ENCODE measurements at regions not wholly inside any gene's neighbourhood (a gene's known extent, or its start where the extent isn't known, plus 50 kb on each side); places are given as distances from the start of the nearest gene placed in this dataset.

- TF ChIP-seq, protein P1, sequence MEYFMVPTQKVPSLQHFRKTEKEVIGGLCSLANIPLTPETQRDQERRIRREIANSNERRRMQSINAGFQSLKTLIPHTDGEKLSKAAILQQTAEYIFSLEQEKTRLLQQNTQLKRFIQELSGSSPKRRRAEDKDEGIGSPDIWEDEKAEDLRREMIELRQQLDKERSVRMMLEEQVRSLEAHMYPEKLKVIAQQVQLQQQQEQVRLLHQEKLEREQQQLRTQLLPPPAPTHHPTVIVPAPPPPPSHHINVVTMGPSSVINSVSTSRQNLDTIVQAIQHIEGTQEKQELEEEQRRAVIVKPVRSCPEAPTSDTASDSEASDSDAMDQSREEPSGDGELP (IDR thresholded peaks at IDR 0.05; ENCODE audit: borderline replicate concordance, low read depth): no peak
- TF ChIP-seq, protein P2, sequence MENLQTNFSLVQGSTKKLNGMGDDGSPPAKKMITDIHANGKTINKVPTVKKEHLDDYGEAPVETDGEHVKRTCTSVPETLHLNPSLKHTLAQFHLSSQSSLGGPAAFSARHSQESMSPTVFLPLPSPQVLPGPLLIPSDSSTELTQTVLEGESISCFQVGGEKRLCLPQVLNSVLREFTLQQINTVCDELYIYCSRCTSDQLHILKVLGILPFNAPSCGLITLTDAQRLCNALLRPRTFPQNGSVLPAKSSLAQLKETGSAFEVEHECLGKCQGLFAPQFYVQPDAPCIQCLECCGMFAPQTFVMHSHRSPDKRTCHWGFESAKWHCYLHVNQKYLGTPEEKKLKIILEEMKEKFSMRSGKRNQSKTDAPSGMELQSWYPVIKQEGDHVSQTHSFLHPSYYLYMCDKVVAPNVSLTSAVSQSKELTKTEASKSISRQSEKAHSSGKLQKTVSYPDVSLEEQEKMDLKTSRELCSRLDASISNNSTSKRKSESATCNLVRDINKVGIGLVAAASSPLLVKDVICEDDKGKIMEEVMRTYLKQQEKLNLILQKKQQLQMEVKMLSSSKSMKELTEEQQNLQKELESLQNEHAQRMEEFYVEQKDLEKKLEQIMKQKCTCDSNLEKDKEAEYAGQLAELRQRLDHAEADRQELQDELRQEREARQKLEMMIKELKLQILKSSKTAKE (CRISPR knock-in tag; IDR thresholded peaks at IDR 0.05; ENCODE audit: borderline replicate concordance): no peak
- no peak for TF ChIP-seq ZNF619 (CRISPR knock-in tag; IDR thresholded peaks at IDR 0.05)
- no peak for TF ChIP-seq ONECUT2 (CRISPR knock-in tag; IDR thresholded peaks at IDR 0.05)
- TF ChIP-seq MTA3 (CRISPR knock-in tag; IDR thresholded peaks at IDR 0.05): no peak
- no peak for TF ChIP-seq ZNF83 (CRISPR knock-in tag; IDR thresholded peaks at IDR 0.05; ENCODE audit: borderline replicate concordance)
- no peak for TF ChIP-seq HOMEZ (CRISPR knock-in tag; IDR thresholded peaks at IDR 0.05; ENCODE audit: low read depth)
- no peak for TF ChIP-seq SRSF4 (IDR thresholded peaks at IDR 0.05; ENCODE audit: low read depth, low read length, poor library complexity, severe bottlenecking)
- H3K27ac ChIP-seq (ENCODE audit: extremely low read length, insufficient read depth, low read length): no peak overlapping the region
- H2AFZ ChIP-seq (ENCODE audit: low read length): no peak overlapping the region
- H3K4me2 ChIP-seq (ENCODE audit: low read depth, low read length): no peak overlapping the region
- H3K4me1 ChIP-seq (ENCODE audit: insufficient read depth, low read length): no peaks in the 10 kb centered on the region
- no peak overlapping the region for H3K4me3 ChIP-seq (replicated peaks in 1 of 3; ENCODE audit: insufficient read depth in 1 of 3, low read depth in 2 of 3, low read length in 3 of 3)
- ChIA-PET CTCF (ENCODE audit: low intra/inter-chr PET ratio, low total read pairs) (no interaction called here), POLR2A (no interaction called here)
- H3K9ac ChIP-seq (ENCODE audit: insufficient read depth, low read depth, low read length): no peak overlapping the region
- H3K27me3 ChIP-seq (ENCODE audit: control insufficient read depth in 1 of 2, insufficient read depth in 2 of 2, low read length in 2 of 2): 0 out of 5 replicates have a peak, but pooled peaks cover 0 to 1% of the 10 kb centered on the region in 2 experiments
- FAIRE-seq (no peak), ATAC-seq (no peak), DNase-seq (ENCODE audit: low spot score) (no peak)
- BruUV-seq (replicated peaks): no TSS peak
- intact Hi-C loops (cut with micrococcal nuclease; ENCODE audit: unreplicated experiment): no loop called here
- no peaks in the 10 kb centered on the region for H3K9me3 ChIP-seq (ENCODE audit: low read length)
- no peaks in the 10 kb centered on the region for H3K36me3 ChIP-seq (replicated peaks in 1 of 2; ENCODE audit: control insufficient read depth in 1 of 2, insufficient read depth in 2 of 2, low read length in 2 of 2)
- no peaks in the 10 kb centered on the region for H4K20me1 ChIP-seq (ENCODE audit: insufficient read depth, low read length)
- in situ Hi-C loops (cut with HindIII; ENCODE audit: extremely low pct_ligation_motif_present, low pct_unique_long_range_greater_than_20kb): no loop called here
- H3K79me2 ChIP-seq (ENCODE audit: insufficient read depth, low read length): no peaks in the 10 kb centered on the region
These were observed 458.5 kb downstream of the ACTL7B start for GRCh38 chr9:108397286-108397685.

All from HepG2 (cell line).